Breast epithelium (tissue), 4 donors: ENCODE measurements at regions not wholly inside any gene's neighbourhood (a gene's known extent, or its start where the extent isn't known, plus 50 kb on each side); places are given as distances from the start of the nearest gene placed in this dataset.

ENCODE experiments used
- DNase-seq, 2 donors: peaks; one replicate each; pipeline ENCODE4 v3.0.0-alpha.2; 2019; ENCODE audit warnings: low spot score in 2 of 2
- H3K27ac ChIP-seq, 2 donors: fragments of 200-600 bp; sonication (generic) in 1 of 2; one replicate each; pipeline ENCODE4 v1.5.1; 2016 to 2019; ENCODE audit warnings: mild to moderate bottlenecking in 1 of 2
- H3K27me3 ChIP-seq, 2 donors: fragments of 200-600 bp; sonication (generic) in 1 of 2; one replicate each; pipeline versions ENCODE4 v1.5.1 to v1.6.0; 2017 to 2019; ENCODE audit warnings: control low read depth in 1 of 2, mild to moderate bottlenecking in 1 of 2
- H3K36me3 ChIP-seq: fragments of 200-600 bp; one replicate; pipeline ENCODE4 v1.5.1; 2019
- H3K4me1 ChIP-seq, 2 donors: fragments of 200-600 bp; sonication (generic); one replicate each; pipeline ENCODE4 v1.5.1; 2016 to 2019; ENCODE audit warnings: control low read depth in 1 of 2
- H3K4me3 ChIP-seq, 3 donors: fragments of 200-600 bp; sonication (generic); 1 replicate in 2 of 3; 2 replicates in 1 of 3; pipeline ENCODE4 v1.5.1; 2016 to 2019; ENCODE audit warnings: mild to moderate bottlenecking in 3 of 3, moderate library complexity in 2 of 3
- H3K9me3 ChIP-seq, 2 donors: fragments of 200-600 bp; sonication (generic) in 1 of 2; one replicate each; pipeline ENCODE4 v1.5.1; 2016 to 2019; ENCODE audit warnings: control low read depth in 1 of 2
- CTCF ChIP-seq, 3 donors: fragments of 450-650 bp; IDR thresholded peaks; one replicate each; pipeline ENCODE4 v1.5.1; 2016 to 2017; ENCODE audit warnings: antibody characterized with exemption in 3 of 3, mild to moderate bottlenecking in 3 of 3, moderate library complexity in 3 of 3
- POLR2A ChIP-seq: fragments of 450-650 bp; IDR thresholded peaks from one replicate; pipeline ENCODE4 v1.6.1; 2016; ENCODE audit warnings: antibody characterized with exemption, mild to moderate bottlenecking, moderate library complexity
- POLR2AphosphoS5 ChIP-seq, 3 donors: sonication (generic); formaldehyde crosslinking; IDR thresholded peaks; one replicate each; pipeline ENCODE4 v1.6.1; 2017; ENCODE audit warnings: antibody characterized with exemption in 3 of 3
- intact Hi-C: fragments of 100-400 bp; cut with DNase I; formaldehyde crosslinking; loops from one replicate; pipeline ENCODE4 v1.15.1; 2023; ENCODE audit warnings: low total_unique reads

GRCh38 chr15:100715571-100716455, 113.4 kb downstream of the ASB7 start:
- Histone ChIP-seq H3K36me3 (no peaks in the 10 kb centered on the region), H3K27me3 (no peaks in the 10 kb centered on the region), H3K4me3 (no peak overlapping the region), H3K4me1 (peaks cover 0 to 5% of the 10 kb centered on the region in 2 donors), H3K9me3 (no peaks in the 10 kb centered on the region), H3K27ac (peak overlapping the region; percentile 12 to 95)
- peak; percentile 17 to 52 for DNase-seq
- no peak for TF ChIP-seq POLR2AphosphoS5 (IDR thresholded peaks at IDR 0.05)
- TF ChIP-seq CTCF (IDR thresholded peaks at IDR 0.05), result no peak
- TF ChIP-seq POLR2A, result no peak
- intact Hi-C loops, result no loop called here

GRCh38 chr15:100716456-100717085, 114.2 kb downstream of the ASB7 start:
- peak; percentile 14 to 15 for DNase-seq
- intact Hi-C loops, result no loop called here
- peak overlapping the region in 1 of 2 donors; percentile 95 for H3K27ac ChIP-seq

GRCh38 chr15:100717596-100717995, 115.2 kb downstream of the ASB7 start:
- Histone ChIP-seq H3K27me3 (no peaks in the 10 kb centered on the region), H3K4me1 (no peaks in the 10 kb centered on the region), H3K27ac (no peak overlapping the region), H3K4me3 (no peak overlapping the region), H3K36me3 (no peaks in the 10 kb centered on the region), H3K9me3 (no peaks in the 10 kb centered on the region)
- TF ChIP-seq POLR2A (no peak), POLR2AphosphoS5 (IDR thresholded peaks at IDR 0.05) (no peak), CTCF (IDR thresholded peaks at IDR 0.05) (no peak)
- peak; percentile 15 to 44 for DNase-seq
- intact Hi-C loops, result no loop called here

More at GRCh38 chr15:100716456-100717085, 114.2 kb downstream of the ASB7 start:
- H3K4me1 ChIP-seq, result peaks cover 0 to 5% of the 10 kb centered on the region in 2 donors
- no peaks in the 10 kb centered on the region for H3K36me3 ChIP-seq
- H3K9me3 ChIP-seq, result no peaks in the 10 kb centered on the region
- no peak for TF ChIP-seq POLR2A
- TF ChIP-seq POLR2AphosphoS5 (IDR thresholded peaks at IDR 0.05), result no peak
- H3K4me3 ChIP-seq, result no peak overlapping the region
- no peaks in the 10 kb centered on the region for H3K27me3 ChIP-seq

GRCh38 chr15:100718075-100718980, 115.9 kb downstream of the ASB7 start:
- Histone ChIP-seq H3K4me3 (no peak overlapping the region), H3K9me3 (no peaks in the 10 kb centered on the region), H3K27me3 (no peaks in the 10 kb centered on the region), H3K4me1 (no peaks in the 10 kb centered on the region), H3K27ac (no peak overlapping the region), H3K36me3 (no peaks in the 10 kb centered on the region)
- no peak for TF ChIP-seq POLR2A
- TF ChIP-seq POLR2AphosphoS5 (IDR thresholded peaks at IDR 0.05), result no peak
- no peak for TF ChIP-seq CTCF (IDR thresholded peaks at IDR 0.05)
- intact Hi-C loops, result no loop called here
- peak; percentile 13 to 24 for DNase-seq

- H3K36me3 ChIP-seq, result no peaks in the 10 kb centered on the region
- TF ChIP-seq CTCF (IDR thresholded peaks at IDR 0.05), result no peak
- no peak for TF ChIP-seq POLR2AphosphoS5 (IDR thresholded peaks at IDR 0.05)
- TF ChIP-seq POLR2A, result no peak
- H3K27ac ChIP-seq, result peak overlapping the region; percentile 97
- no peak overlapping the region for H3K4me3 ChIP-seq
- no peaks in the 10 kb centered on the region for H3K27me3 ChIP-seq
- peak; percentile 18 to 45 for DNase-seq
- intact Hi-C loops, result no loop called here
- peaks cover 0 to 3% of the 10 kb centered on the region in 2 donors for H3K4me1 ChIP-seq
- H3K9me3 ChIP-seq, result no peaks in the 10 kb centered on the region
Measured at GRCh38 chr15:100720406-100720967, 118.1 kb downstream of the ASB7 start.
